ENCODE measurements at regions not wholly inside any gene's neighbourhood (a gene's known extent, or its start where the extent isn't known, plus 50 kb on each side); places are given as distances from the start of the nearest gene placed in this dataset.

DNA sequence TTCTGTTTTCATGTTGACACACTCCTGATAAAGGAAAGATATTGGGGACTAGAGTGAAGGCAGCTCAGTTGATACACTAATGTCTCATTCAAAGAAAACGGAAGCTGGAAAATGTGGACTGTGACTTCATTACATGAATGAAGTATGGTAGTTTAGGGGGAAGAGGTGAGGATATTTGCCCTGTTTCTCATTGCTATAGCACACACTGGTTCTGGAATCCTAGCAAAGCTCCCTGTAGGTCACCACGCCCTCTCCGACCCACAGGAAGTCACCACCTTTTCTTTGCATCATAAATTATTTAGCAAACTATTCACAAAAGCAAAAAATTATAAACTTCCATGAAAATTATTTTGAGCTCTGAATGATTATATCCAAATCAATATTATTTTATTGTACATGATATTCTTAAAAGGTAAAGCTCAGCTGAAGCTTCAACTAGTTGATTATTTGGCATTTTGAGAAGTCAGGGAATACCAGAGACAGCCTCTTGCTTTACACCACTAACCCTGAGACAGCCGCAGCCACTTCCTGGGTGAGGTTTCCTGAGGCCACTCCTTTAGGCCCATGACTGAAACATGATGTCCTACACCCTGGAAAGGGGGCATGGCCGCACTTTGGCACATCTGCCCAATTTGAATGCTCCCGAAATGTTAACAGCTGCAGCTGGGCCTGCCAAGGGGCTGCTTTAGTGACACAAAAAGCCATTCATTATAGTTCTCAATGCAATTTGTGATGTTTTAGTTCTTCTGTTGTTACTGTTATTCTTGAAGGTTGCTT, 50.0 kb upstream of the WDFY2 start:
- TF ChIP-seq, protein P1, sequence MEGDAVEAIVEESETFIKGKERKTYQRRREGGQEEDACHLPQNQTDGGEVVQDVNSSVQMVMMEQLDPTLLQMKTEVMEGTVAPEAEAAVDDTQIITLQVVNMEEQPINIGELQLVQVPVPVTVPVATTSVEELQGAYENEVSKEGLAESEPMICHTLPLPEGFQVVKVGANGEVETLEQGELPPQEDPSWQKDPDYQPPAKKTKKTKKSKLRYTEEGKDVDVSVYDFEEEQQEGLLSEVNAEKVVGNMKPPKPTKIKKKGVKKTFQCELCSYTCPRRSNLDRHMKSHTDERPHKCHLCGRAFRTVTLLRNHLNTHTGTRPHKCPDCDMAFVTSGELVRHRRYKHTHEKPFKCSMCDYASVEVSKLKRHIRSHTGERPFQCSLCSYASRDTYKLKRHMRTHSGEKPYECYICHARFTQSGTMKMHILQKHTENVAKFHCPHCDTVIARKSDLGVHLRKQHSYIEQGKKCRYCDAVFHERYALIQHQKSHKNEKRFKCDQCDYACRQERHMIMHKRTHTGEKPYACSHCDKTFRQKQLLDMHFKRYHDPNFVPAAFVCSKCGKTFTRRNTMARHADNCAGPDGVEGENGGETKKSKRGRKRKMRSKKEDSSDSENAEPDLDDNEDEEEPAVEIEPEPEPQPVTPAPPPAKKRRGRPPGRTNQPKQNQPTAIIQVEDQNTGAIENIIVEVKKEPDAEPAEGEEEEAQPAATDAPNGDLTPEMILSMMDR (conservative IDR thresholded peaks at IDR 0.05), result no peak
- no peak for TF ChIP-seq EZH2 (IDR thresholded peaks at IDR 0.05; ENCODE audit: low read depth)
